ACHN (cell line): ENCODE measurements at regions not wholly inside any gene's neighbourhood (a gene's known extent, or its start where the extent isn't known, plus 50 kb on each side); places are given as distances from the start of the nearest gene placed in this dataset.

ENCODE experiments used
- DNase-seq: peaks from one replicate; pipeline ENCODE4 v3.0.0-alpha.2; 2015
- in situ Hi-C: cut with HindIII; loops from 2 replicates; pipeline ENCODE4 v1.10.0; 2017; ENCODE audit warnings: low sequenced_read_pairs, low pct_ligation_motif_present, low pct_unique_long_range_greater_than_20kb

GRCh38 chr11:44507491-44507890 lies 58.0 kb upstream of the CD82 start:
- in situ Hi-C loops, result no loop called here

DNA sequence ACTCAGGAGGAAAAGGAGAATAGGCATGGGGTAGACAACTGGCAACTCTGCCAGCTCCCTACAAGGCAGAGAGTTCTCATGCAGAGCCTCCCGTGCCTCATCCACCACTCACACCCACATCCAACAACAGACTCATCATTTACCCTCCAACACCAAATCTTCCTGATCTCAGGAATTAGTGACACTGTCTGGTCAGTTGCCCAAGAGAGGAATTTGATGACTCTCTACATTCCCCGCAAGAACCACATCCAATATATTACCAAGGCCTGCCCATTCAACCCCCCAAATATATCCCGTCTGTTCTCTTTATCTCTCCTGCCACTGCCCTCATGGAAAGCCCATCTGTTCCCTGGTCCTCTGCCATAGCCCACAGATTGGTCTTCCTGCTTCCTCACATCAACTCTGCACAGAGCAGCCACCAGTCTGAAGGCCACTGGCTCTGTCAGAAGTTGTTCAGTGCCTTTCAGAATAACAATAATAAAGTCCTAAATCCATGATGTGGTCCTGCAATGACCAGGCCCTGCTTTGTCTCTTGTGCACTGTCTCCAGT lies 57.5 kb upstream of the CD82 start:
- DNase-seq, result no peak

More at GRCh38 chr11:44507491-44507890, 58.0 kb upstream of the CD82 start:
- DNase-seq, result no peak

DNA sequence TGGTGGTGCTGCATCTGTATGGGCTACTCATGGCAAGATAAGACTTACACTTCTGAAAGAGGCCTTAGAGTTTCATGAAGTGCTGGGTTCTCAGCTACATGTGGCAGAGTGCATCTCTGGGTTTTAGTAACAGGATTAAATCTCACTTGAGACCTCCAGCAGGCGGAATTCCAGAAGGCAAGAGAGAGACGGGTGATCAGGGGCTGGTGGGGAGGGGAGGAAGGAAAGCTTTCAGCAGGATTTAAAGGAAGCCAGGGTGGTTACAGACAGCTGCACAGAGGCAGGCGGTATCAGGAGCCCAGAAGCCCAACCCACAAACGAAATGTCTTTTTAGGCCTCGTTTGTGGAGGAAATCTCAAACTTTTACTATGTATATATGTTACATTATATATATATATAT lies 56.2 kb upstream of the CD82 start:
- in situ Hi-C loops, result no loop called here
- DNase-seq, result no peak

More for the DNA sequence above, 57.5 kb upstream of the CD82 start:
- in situ Hi-C loops, result no loop called here

DNA sequence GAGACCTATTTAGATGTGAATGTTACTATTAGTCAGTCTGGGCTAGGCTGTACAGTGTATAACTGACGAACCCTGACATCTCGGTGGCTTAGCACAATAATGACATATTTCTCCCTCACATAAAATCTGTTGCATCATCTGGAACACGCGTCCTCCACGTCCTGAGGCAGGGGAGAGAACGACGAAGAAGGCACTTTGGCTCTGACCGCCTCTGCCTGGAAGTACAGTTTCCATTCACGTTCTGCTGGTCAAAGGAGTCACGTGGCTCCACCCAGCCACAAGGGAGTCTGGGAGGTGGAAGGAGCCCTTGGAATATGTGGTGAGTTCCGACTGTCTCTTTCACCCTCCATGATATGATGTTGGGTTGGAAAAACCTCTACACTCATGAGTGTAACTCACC lies 55.1 kb upstream of the CD82 start:
- no peak for DNase-seq
- in situ Hi-C loops, result no loop called here

GRCh38 chr11:44512818-44513217 lies 52.6 kb upstream of the CD82 start:
- no peak for DNase-seq
- in situ Hi-C loops, result no loop called here

DNA sequence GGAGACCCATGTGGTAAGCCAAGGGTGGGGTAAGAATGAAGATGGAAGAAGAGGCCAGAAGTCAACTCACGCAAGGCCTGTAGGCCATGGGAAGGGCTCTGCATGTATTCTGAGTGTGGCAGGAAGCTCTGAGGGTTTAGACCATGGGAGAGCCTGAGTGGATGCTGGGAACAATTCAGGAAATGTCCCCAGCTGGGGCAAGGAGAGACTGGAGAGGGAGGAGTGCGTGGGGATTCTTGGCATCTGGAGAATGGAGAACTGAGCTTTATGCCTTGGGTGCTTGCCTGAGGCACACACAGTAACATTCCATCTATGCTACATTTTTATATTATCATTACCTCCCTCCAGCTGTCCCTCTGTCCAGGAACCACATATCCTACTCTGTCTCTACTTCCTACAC lies 50.4 kb upstream of the CD82 start:
- no peak for DNase-seq
- in situ Hi-C loops, result no loop called here
